ENCODE measurements at regions not wholly inside any gene's neighbourhood (a gene's known extent, or its start where the extent isn't known, plus 50 kb on each side); places are given as distances from the start of the nearest gene placed in this dataset.

- Mint-ChIP-seq H3K4me1 (peaks cover 31% of the 10 kb centered on the region), H3K27ac (no peak overlapping the region), H3K27me3 (ENCODE audit: low read depth, poor library complexity) (peaks cover 35% of the 10 kb centered on the region), H3K36me3 (ENCODE audit: low read depth) (peaks cover 2% of the 10 kb centered on the region), H3K4me3 (no peak overlapping the region), H3K9me3 (no peaks in the 10 kb centered on the region)
- no peak for DNase-seq
- TF ChIP-seq, protein P1, sequence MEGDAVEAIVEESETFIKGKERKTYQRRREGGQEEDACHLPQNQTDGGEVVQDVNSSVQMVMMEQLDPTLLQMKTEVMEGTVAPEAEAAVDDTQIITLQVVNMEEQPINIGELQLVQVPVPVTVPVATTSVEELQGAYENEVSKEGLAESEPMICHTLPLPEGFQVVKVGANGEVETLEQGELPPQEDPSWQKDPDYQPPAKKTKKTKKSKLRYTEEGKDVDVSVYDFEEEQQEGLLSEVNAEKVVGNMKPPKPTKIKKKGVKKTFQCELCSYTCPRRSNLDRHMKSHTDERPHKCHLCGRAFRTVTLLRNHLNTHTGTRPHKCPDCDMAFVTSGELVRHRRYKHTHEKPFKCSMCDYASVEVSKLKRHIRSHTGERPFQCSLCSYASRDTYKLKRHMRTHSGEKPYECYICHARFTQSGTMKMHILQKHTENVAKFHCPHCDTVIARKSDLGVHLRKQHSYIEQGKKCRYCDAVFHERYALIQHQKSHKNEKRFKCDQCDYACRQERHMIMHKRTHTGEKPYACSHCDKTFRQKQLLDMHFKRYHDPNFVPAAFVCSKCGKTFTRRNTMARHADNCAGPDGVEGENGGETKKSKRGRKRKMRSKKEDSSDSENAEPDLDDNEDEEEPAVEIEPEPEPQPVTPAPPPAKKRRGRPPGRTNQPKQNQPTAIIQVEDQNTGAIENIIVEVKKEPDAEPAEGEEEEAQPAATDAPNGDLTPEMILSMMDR (IDR thresholded peaks at IDR 0.05), result no peak
These were observed 580.1 kb downstream of the ZEB2 start for GRCh38 chr2:143939626-143940330.

DNA sequence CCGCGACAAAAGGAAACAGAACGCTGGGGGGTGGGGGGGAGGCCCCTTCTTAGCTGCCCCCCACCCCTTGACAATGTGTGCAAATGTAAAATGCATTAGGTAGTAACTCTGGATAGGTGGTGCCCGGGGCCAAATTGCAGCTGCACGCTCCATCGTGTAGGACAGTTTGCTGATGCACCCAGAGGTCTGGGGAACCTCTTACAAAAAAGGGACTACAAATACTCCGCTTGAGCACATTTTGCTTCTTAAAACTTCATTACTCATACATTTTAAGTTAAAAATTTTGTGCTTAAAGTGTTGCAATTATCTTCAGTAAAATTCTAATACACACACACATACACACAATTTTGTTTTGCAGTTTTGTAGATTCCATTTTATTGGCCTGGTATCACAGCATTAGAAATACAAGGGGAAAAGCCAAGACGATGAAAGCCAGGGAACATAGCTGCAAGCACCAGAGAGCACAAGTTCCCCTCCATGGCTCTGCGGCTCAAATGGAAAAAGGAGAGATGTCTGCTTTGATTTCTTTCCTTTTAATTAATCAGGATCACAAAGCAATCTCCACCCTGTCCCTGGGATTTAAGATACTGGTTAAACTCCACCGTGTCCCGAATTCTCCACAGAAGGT, 582.1 kb downstream of the ZEB2 start:
- TF ChIP-seq, protein P1 (IDR thresholded peaks at IDR 0.05), result no peak
- Mint-ChIP-seq H3K27ac (no peak overlapping the region), H3K4me3 (peak overlapping the region; percentile 75), H3K27me3 (ENCODE audit: low read depth, poor library complexity) (peaks cover 35% of the 10 kb centered on the region), H3K4me1 (peaks cover 39% of the 10 kb centered on the region), H3K36me3 (ENCODE audit: low read depth) (no peaks in the 10 kb centered on the region), H3K9me3 (no peaks in the 10 kb centered on the region)
- DNase-seq, result peak; percentile 9

DNA sequence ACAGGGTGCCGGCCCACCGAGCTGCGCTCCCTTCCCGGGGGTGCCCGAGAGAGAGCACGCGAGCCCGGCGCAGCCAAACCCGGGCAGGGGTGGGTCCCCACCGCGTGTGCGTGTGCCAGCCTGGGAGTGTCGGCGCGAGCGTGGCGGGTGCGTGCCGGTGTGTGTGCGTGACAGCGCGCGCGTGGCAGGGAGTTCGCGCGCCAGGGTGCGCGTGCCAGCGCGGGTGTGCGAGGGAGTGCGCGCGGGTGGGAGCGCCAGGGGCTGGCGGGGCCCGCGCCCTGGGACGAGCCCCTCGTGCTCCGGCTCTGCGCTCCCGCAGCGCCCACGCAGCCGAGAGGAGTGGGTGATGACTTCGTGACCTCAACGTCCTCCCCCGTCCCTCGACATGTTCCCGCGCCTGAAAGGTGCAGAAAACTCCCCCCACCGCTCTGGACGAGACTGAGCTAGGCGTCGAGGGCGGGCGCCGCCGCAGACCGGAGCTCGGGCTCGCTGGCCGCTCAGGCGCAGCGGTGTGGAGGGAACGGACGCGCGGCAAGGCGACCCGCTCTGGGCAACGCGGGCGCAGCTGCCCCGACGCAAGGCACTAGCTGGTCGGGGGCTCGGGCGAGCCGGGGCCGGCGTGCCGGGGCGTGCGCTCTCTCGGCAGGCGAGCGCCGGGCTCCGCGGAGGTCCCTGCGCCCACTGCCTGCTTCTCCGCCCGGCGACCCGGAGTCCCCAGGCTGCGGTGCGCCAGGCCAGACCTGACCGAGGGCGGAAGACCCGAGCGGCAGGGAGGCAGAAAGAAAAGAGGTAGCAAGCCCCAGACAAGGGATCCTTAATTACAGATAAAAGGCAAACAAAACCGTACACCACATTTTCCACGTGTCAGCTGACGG, 582.8 kb downstream of the ZEB2 start:
- peak overlapping the region; percentile 79 for H3K4me3 Mint-ChIP-seq
- TF ChIP-seq, protein P1 (IDR thresholded peaks at IDR 0.05), result no peak
- peaks cover 35% of the 10 kb centered on the region for H3K27me3 Mint-ChIP-seq (ENCODE audit: low read depth, poor library complexity)
- H3K36me3 Mint-ChIP-seq (ENCODE audit: low read depth), result no peaks in the 10 kb centered on the region
- DNase-seq, result peak; percentile 78
- H3K27ac Mint-ChIP-seq, result no peak overlapping the region
- no peaks in the 10 kb centered on the region for H3K9me3 Mint-ChIP-seq
- H3K4me1 Mint-ChIP-seq, result peaks cover 39% of the 10 kb centered on the region

DNA sequence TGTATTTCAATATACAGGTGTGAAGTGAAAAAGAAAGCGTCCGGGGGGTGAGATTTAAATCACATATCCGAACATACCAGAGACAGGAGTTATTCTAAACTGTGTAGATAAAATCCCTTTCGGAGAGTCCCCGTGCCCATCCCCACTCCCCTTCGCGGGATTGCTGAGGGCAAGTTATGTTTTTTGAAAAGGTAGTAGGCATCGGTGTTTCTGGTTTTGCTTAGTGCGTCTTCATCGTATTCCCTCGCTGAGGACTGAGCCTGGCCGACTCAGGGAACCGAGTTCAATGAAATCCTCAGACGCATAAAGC, 583.4 kb downstream of the ZEB2 start:
- Mint-ChIP-seq H3K27me3 (ENCODE audit: low read depth, poor library complexity) (peaks cover 39% of the 10 kb centered on the region), H3K9me3 (peaks cover 5% of the 10 kb centered on the region), H3K27ac (no peak overlapping the region), H3K4me3 (peak overlapping the region; percentile 79), H3K4me1 (peaks cover 39% of the 10 kb centered on the region), H3K36me3 (ENCODE audit: low read depth) (no peaks in the 10 kb centered on the region)
- DNase-seq, result no peak
- TF ChIP-seq, protein P1 (IDR thresholded peaks at IDR 0.05), result no peak

DNA sequence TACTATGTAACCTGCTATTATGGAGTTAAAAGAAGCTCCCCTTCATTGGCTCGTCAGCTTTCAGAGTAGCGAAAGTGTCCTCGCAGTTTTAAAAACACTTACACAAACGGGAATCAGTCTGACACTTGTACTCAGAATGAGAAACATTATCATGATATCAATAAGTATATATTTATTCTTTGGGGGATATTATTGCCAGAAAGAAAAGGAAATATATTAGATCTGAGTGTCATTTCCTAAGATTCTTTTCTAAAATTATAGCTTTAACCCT, 584.5 kb downstream of the ZEB2 start:
- H3K4me1 Mint-ChIP-seq, result peaks cover 39% of the 10 kb centered on the region
- H3K9me3 Mint-ChIP-seq, result peaks cover 6% of the 10 kb centered on the region
- TF ChIP-seq, protein P1 (IDR thresholded peaks at IDR 0.05), result no peak
- no peak overlapping the region for H3K4me3 Mint-ChIP-seq
- H3K27ac Mint-ChIP-seq, result no peak overlapping the region
- peaks cover 33% of the 10 kb centered on the region for H3K27me3 Mint-ChIP-seq (ENCODE audit: low read depth, poor library complexity)
- H3K36me3 Mint-ChIP-seq (ENCODE audit: low read depth), result no peaks in the 10 kb centered on the region
- no peak for DNase-seq
